IMR-90 (cell line): ENCODE measurements at regions not wholly inside any gene's neighbourhood (a gene's known extent, or its start where the extent isn't known, plus 50 kb on each side); places are given as distances from the start of the nearest gene placed in this dataset.

Experiments
- ATAC-seq: fragments of 200-7000 bp; cut with Tn5 transposase; 2 replicates; pipeline ENCODE4 v1.9.1; 2020; ENCODE audit warnings: low read depth, mild to moderate bottlenecking, moderate library complexity
- BruUV-seq: library from RNA; stranded (reverse); fragments of 400-500 nt; replicated peaks from 2 replicates; lab custom pipeline; 2021; lab: Mats Ljungman, UMichigan
- CTCF ChIA-PET: fragments of 300-600 bp; formaldehyde crosslinking; extraction: SDS; loops from one replicate; lab custom pipeline; 2021; ENCODE audit warnings: antibody characterized with exemption; lab: Yijun Ruan, JAX
- POLR2A ChIA-PET: fragments of 300-600 bp; sonication (Branson Sonifier 250); formaldehyde crosslinking; loops from one replicate; lab custom pipeline; 2022; ENCODE audit warnings: antibody characterized with exemption; ENCODE audit not compliant: unreplicated experiment; lab: Charles Lee
- DNase-seq: peaks from one replicate; pipeline ENCODE4 v3.0.0; 2013
- H2AFZ ChIP-seq: replicated peaks from 2 replicates; pipeline ENCODE3; 2013; ENCODE audit warnings: low read length, mild to moderate bottlenecking; ENCODE audit not compliant: poor library complexity
- H2AK5ac ChIP-seq: 2 replicates; pipeline ENCODE4 v1.6.1; 2013; ENCODE audit warnings: low read depth, low read length, inconsistent platforms
- H2AK9ac ChIP-seq: replicated peaks from 2 replicates; pipeline ENCODE3; 2013; ENCODE audit warnings: mild to moderate bottlenecking, low read depth, low read length, moderate library complexity; ENCODE audit not compliant: poor library complexity
- H2BK120ac ChIP-seq: 2 replicates; pipeline ENCODE4 v1.6.1; 2013; ENCODE audit warnings: low read depth, low read length, inconsistent platforms
- H2BK15ac ChIP-seq: 3 replicates; pipeline ENCODE4 v1.6.1; 2013; ENCODE audit warnings: low read depth, low read length, inconsistent platforms
- H2BK20ac ChIP-seq: 2 replicates; pipeline ENCODE4 v1.6.1; 2013; ENCODE audit warnings: low read depth, mild to moderate bottlenecking, inconsistent platforms, low read length, moderate library complexity
- H2BK5ac ChIP-seq: 2 replicates; pipeline ENCODE4 v1.6.1; 2013; ENCODE audit warnings: mild to moderate bottlenecking, low read depth, low read length, inconsistent platforms; ENCODE audit not compliant: poor library complexity, severe bottlenecking
- H3K14ac ChIP-seq: replicated peaks from 2 replicates; pipeline ENCODE4 v1.6.1; 2013; ENCODE audit warnings: low read depth, low read length, inconsistent platforms
- H3K18ac ChIP-seq: 2 replicates; pipeline ENCODE4 v1.6.1; 2013; ENCODE audit warnings: low read depth, low read length, control low read depth
- H3K23ac ChIP-seq: 2 replicates; pipeline ENCODE4 v1.6.1; 2013; ENCODE audit warnings: low read depth, low read length, inconsistent platforms
- H3K27ac ChIP-seq: 2 replicates; pipeline ENCODE4 v1.5.1; 2013; ENCODE audit warnings: mild to moderate bottlenecking, control low read depth, low read length; ENCODE audit not compliant: insufficient read depth
- H3K27me3 ChIP-seq: 2 replicates; pipeline ENCODE4 v1.6.1; 2013; ENCODE audit warnings: low read length; ENCODE audit not compliant: control insufficient read depth, insufficient read depth
- H3K36me3 ChIP-seq: 2 replicates; pipeline ENCODE4 v1.6.1; 2013; ENCODE audit warnings: low read length, mixed read lengths; ENCODE audit not compliant: control insufficient read depth, insufficient read depth
- H3K4ac ChIP-seq: 2 replicates; pipeline ENCODE4 v1.6.1; 2013; ENCODE audit warnings: low read depth, low read length, inconsistent platforms
- H3K4me1 ChIP-seq: 2 replicates; pipeline ENCODE4 v1.6.1; 2013; ENCODE audit warnings: low read length, mixed read lengths; ENCODE audit not compliant: control insufficient read depth, insufficient read depth
- H3K4me2 ChIP-seq: 2 replicates; pipeline ENCODE4 v1.6.1; 2013; ENCODE audit warnings: low read depth, mild to moderate bottlenecking, control low read depth, low read length, moderate library complexity
- H3K4me3 ChIP-seq: 2 replicates; pipeline ENCODE4 v1.5.1; 2013; ENCODE audit warnings: low read depth, mild to moderate bottlenecking, control low read depth, low read length, moderate library complexity; ENCODE audit not compliant: insufficient read depth
- H3K56ac ChIP-seq: 2 replicates; pipeline ENCODE4 v1.6.1; 2013; ENCODE audit warnings: low read length, inconsistent platforms; ENCODE audit not compliant: insufficient read depth; ENCODE audit errors: extremely low read depth
- H3K79me1 ChIP-seq, 2 experiments: 2 replicates each; pipeline ENCODE4 v1.6.1; 2013; ENCODE audit warnings: low read length in 2 of 2, inconsistent platforms in 1 of 2, low read depth in 1 of 2
- H3K9ac ChIP-seq: 2 replicates; pipeline ENCODE4 v1.6.1; 2013; ENCODE audit warnings: low read depth, low read length, control low read depth
- H3K9me1 ChIP-seq: 2 replicates; pipeline ENCODE4 v1.6.1; 2013; ENCODE audit warnings: low read length, inconsistent platforms; ENCODE audit not compliant: insufficient read depth
- H3K9me3 ChIP-seq: 2 replicates; pipeline ENCODE4 v1.6.1; 2013; ENCODE audit warnings: low read length; ENCODE audit not compliant: control insufficient read depth, insufficient read depth
- H4K20me1 ChIP-seq: 2 replicates; pipeline ENCODE4 v1.6.1; 2013; ENCODE audit warnings: low read length, inconsistent platforms; ENCODE audit not compliant: insufficient read depth
- H4K5ac ChIP-seq: 2 replicates; pipeline ENCODE4 v1.6.1; 2013; ENCODE audit warnings: mild to moderate bottlenecking, low read depth, low read length, control low read depth
- H4K8ac ChIP-seq, 2 experiments: 2 replicates each; pipeline ENCODE4 v1.6.1; 2013; ENCODE audit warnings: low read depth in 2 of 2, low read length in 2 of 2, control low read depth in 1 of 2, inconsistent platforms in 1 of 2
- H4K91ac ChIP-seq: 2 replicates; pipeline ENCODE4 v1.6.1; 2013; ENCODE audit warnings: low read depth, low read length, inconsistent platforms; ENCODE audit not compliant: insufficient read depth
- BHLHE40 ChIP-seq: fragments of 150-350 bp; IDR thresholded peaks from 2 replicates; pipeline ENCODE4 v1.6.1; 2016; ENCODE audit warnings: mild to moderate bottlenecking, low read depth, low read length
- CEBPB ChIP-seq: IDR thresholded peaks from 2 replicates; pipeline ENCODE4 v1.6.1; 2012; ENCODE audit warnings: low read depth, low read length, improper control_type of control experiment
- CHD1 ChIP-seq: IDR thresholded peaks from 2 replicates; pipeline ENCODE4 v1.6.1; 2012; ENCODE audit warnings: low read depth, low read length, improper control_type of control experiment
- CTCF ChIP-seq: conservative IDR thresholded peaks from 2 replicates; pipeline ENCODE4 v1.5.1; 2012; ENCODE audit warnings: mild to moderate bottlenecking, low read depth, low read length, improper control_type of control experiment
- ELK1 ChIP-seq: fragments of 150-350 bp; IDR thresholded peaks from 2 replicates; pipeline ENCODE4 v1.6.1; 2016; ENCODE audit warnings: low read depth, mild to moderate bottlenecking, low read length, moderate library complexity, borderline replicate concordance
- FOS ChIP-seq: fragments of 150-350 bp; IDR thresholded peaks from 2 replicates; pipeline ENCODE4 v1.6.1; 2016; ENCODE audit warnings: low read depth, low read length
- MAZ ChIP-seq: IDR thresholded peaks from 2 replicates; pipeline ENCODE4 v1.6.1; 2012; ENCODE audit warnings: low read depth, mild to moderate bottlenecking, low read length, improper control_type of control experiment, moderate library complexity, borderline replicate concordance
- MXI1 ChIP-seq: IDR thresholded peaks from 2 replicates; pipeline ENCODE4 v1.6.1; 2012; ENCODE audit warnings: low read depth, mild to moderate bottlenecking, low read length, moderate library complexity, borderline replicate concordance
- NFE2L2 ChIP-seq: fragments of 150-350 bp; IDR thresholded peaks from 2 replicates; pipeline ENCODE4 v1.6.1; 2016; ENCODE audit warnings: low read depth, mild to moderate bottlenecking, low read length
- POLR2A ChIP-seq: IDR thresholded peaks from 2 replicates; pipeline ENCODE4 v1.6.1; 2012; ENCODE audit warnings: mild to moderate bottlenecking, low read depth, low read length
- RAD21 ChIP-seq: IDR thresholded peaks from 2 replicates; pipeline ENCODE4 v1.6.1; 2012; ENCODE audit warnings: low read length, improper control_type of control experiment
- RCOR1 ChIP-seq: IDR thresholded peaks from 2 replicates; pipeline ENCODE4 v1.6.1; 2012; ENCODE audit warnings: mild to moderate bottlenecking, low read length, improper control_type of control experiment; ENCODE audit not compliant: insufficient replicate concordance
- RFX5 ChIP-seq: IDR thresholded peaks from 2 replicates; pipeline ENCODE4 v1.8.0; 2012; ENCODE audit warnings: low read depth, mild to moderate bottlenecking, low read length, moderate library complexity
- SMC3 ChIP-seq: fragments of 150-350 bp; IDR thresholded peaks from 2 replicates; pipeline ENCODE4 v1.6.1; 2016; ENCODE audit warnings: low read depth, mild to moderate bottlenecking, antibody characterized with exemption, low read length, moderate library complexity
- dilution Hi-C: fragments of 300-500 bp; cut with HindIII; formaldehyde crosslinking; loops from one replicate; pipeline ENCODE4 v1.14.3; 2018; ENCODE audit warnings: low sequenced_read_pairs; ENCODE audit not compliant: unreplicated experiment
- in situ Hi-C: fragments of 300-500 bp; cut with MboI; formaldehyde crosslinking; loops from 3 replicates; pipeline ENCODE4 v1.14.3; 2019; ENCODE audit warnings: low sequenced_read_pairs, inconsistent platforms, mixed read lengths
- intact Hi-C: fragments of 100-400 bp; cut with micrococcal nuclease; formaldehyde crosslinking; loops from 2 replicates; pipeline ENCODE4 v1.10.0; 2022
- TF ChIP-seq, protein P1 (sequence below): fragments of 150-350 bp; IDR thresholded peaks from 2 replicates; pipeline ENCODE4 v1.6.1; 2017; ENCODE audit warnings: mild to moderate bottlenecking, antibody characterized with exemption, low read length, low read depth

GRCh38 chr5:153390569-153390968, 99.9 kb upstream of the GRIA1 start:
- intact Hi-C loops (no loop called here), in situ Hi-C loops (no loop called here), dilution Hi-C loops (no loop called here)
- H3K4me1 ChIP-seq: no peaks in the 10 kb centered on the region
- TF ChIP-seq RAD21 (no peak), FOS (no peak), CEBPB (no peak), POLR2A (no peak), BHLHE40 (no peak), MXI1 (no peak), SMC3 (no peak), CHD1 (no peak), RFX5 (no peak), NFE2L2 (no peak), MAZ (no peak), CTCF (no peak), ELK1 (no peak), RCOR1 (no peak)
- TF ChIP-seq, protein P1, sequence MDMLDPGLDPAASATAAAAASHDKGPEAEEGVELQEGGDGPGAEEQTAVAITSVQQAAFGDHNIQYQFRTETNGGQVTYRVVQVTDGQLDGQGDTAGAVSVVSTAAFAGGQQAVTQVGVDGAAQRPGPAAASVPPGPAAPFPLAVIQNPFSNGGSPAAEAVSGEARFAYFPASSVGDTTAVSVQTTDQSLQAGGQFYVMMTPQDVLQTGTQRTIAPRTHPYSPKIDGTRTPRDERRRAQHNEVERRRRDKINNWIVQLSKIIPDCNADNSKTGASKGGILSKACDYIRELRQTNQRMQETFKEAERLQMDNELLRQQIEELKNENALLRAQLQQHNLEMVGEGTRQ: no peak
- H2AFZ ChIP-seq: no peak overlapping the region
- no peak overlapping the region for H2BK20ac ChIP-seq
- H3K9me3 ChIP-seq: no peaks in the 10 kb centered on the region
- no peaks in the 10 kb centered on the region for H4K20me1 ChIP-seq
- no peak overlapping the region for H3K4me3 ChIP-seq
- H2BK15ac ChIP-seq: no peak overlapping the region
- H3K36me3 ChIP-seq: no peaks in the 10 kb centered on the region
- H2AK9ac ChIP-seq: no peak overlapping the region
- no peak overlapping the region for H3K56ac ChIP-seq
- H3K9me1 ChIP-seq: no peaks in the 10 kb centered on the region
- no peaks in the 10 kb centered on the region for H3K79me1 ChIP-seq
- H2BK120ac ChIP-seq: no peak overlapping the region
- no TSS peak for BruUV-seq
- H4K5ac ChIP-seq: no peak overlapping the region
- H4K8ac ChIP-seq: no peak overlapping the region
- no peaks in the 10 kb centered on the region for H3K27me3 ChIP-seq
- H2AK5ac ChIP-seq: no peak overlapping the region
- H3K9ac ChIP-seq: no peak overlapping the region
- CTCF ChIA-PET: no interaction called here
- H3K4ac ChIP-seq: no peak overlapping the region
- no peak overlapping the region for H2BK5ac ChIP-seq
- ATAC-seq (no peak), DNase-seq (no peak)
- H4K91ac ChIP-seq: no peak overlapping the region
- H3K4me2 ChIP-seq: no peak overlapping the region
- no peak overlapping the region for H3K14ac ChIP-seq
- H3K18ac ChIP-seq: no peak overlapping the region
- H3K23ac ChIP-seq: no peak overlapping the region
- POLR2A ChIA-PET: no interaction called here
- H3K27ac ChIP-seq: no peak overlapping the region
